HG02973 (cell line): ENCODE measurements at regions not wholly inside any gene's neighbourhood (a gene's known extent, or its start where the extent isn't known, plus 50 kb on each side); places are given as distances from the start of the nearest gene placed in this dataset.

Source experiments
- ATAC-seq: cut with Tn5 transposase; IDR thresholded peaks from one replicate; pipeline ENCODE4 v1.9.1; 2021; ENCODE audit warnings: moderate library complexity; ENCODE audit not compliant: unreplicated experiment

- ATAC-seq: no peak
Observed at GRCh38 chr2:12326449-12327190, 390.1 kb upstream of the TRIB2 start.

GRCh38 chr2:12330916-12331315, 385.8 kb upstream of the TRIB2 start:
- ATAC-seq: no peak

GRCh38 chr2:12331698-12332097, 385.0 kb upstream of the TRIB2 start:
- no peak for ATAC-seq

- ATAC-seq: no peak
Observed at GRCh38 chr2:12333293-12333692, 383.4 kb upstream of the TRIB2 start.

GRCh38 chr2:12334412-12334966, 382.2 kb upstream of the TRIB2 start:
- ATAC-seq: no peak

- no peak for ATAC-seq
Observed at GRCh38 chr2:12335131-12335530, 381.6 kb upstream of the TRIB2 start.

- ATAC-seq: no peak
Observed at GRCh38 chr2:12335995-12336394, 380.7 kb upstream of the TRIB2 start.

- no peak for ATAC-seq
Observed at GRCh38 chr2:12338946-12339697, 377.6 kb upstream of the TRIB2 start.

GRCh38 chr2:12340164-12340563, 376.6 kb upstream of the TRIB2 start:
- ATAC-seq: no peak

GRCh38 chr2:12341215-12341614, 375.5 kb upstream of the TRIB2 start:
- ATAC-seq: no peak

GRCh38 chr2:12341920-12342319, 374.8 kb upstream of the TRIB2 start:
- no peak for ATAC-seq

GRCh38 chr2:12343141-12343540, 373.6 kb upstream of the TRIB2 start:
- no peak for ATAC-seq

- no peak for ATAC-seq
Observed at GRCh38 chr2:12347066-12347493, 369.7 kb upstream of the TRIB2 start.

- ATAC-seq: no peak
Observed at GRCh38 chr2:12348216-12348615, 368.5 kb upstream of the TRIB2 start.

- no peak for ATAC-seq
Observed at GRCh38 chr2:12350821-12351220, 365.9 kb upstream of the TRIB2 start.

- no peak for ATAC-seq
Observed at GRCh38 chr2:12352889-12353288, 363.8 kb upstream of the TRIB2 start.

GRCh38 chr2:12361506-12361905, 355.2 kb upstream of the TRIB2 start:
- ATAC-seq: no peak

GRCh38 chr2:12363138-12363537, 353.6 kb upstream of the TRIB2 start:
- no peak for ATAC-seq

GRCh38 chr2:12363569-12363968, 353.2 kb upstream of the TRIB2 start:
- ATAC-seq: no peak

- ATAC-seq: no peak
Observed at GRCh38 chr2:12369566-12369965, 347.2 kb upstream of the TRIB2 start.

GRCh38 chr2:12376025-12376424, 340.7 kb upstream of the TRIB2 start:
- no peak for ATAC-seq

- ATAC-seq: no peak
Observed at GRCh38 chr2:12379143-12379542, 337.6 kb upstream of the TRIB2 start.
